ENCODE measurements at regions not wholly inside any gene's neighbourhood (a gene's known extent, or its start where the extent isn't known, plus 50 kb on each side); places are given as distances from the start of the nearest gene placed in this dataset.

- intact Hi-C loops (cut with DNase I), result no loop called here
- no peak for TF ChIP-seq CTCF (IDR thresholded peaks at IDR 0.05)
- no peak for TF ChIP-seq POLR2A (IDR thresholded peaks at IDR 0.05)
- Histone ChIP-seq H3K4me3 (replicated peaks in 1 of 3) (no peak overlapping the region), H3K9me3 (no peaks in the 10 kb centered on the region), H3K27ac (no peak overlapping the region), H3K4me1 (peaks cover 6 to 9% of the 10 kb centered on the region in 2 donors), H3K36me3 (no peaks in the 10 kb centered on the region), H3K27me3 (no peaks in the 10 kb centered on the region)
- no peak for DNase-seq
- 92 to 95% methylated on average over 12 of the region's 12 CpGs for WGBS, 2 donors
Observed at GRCh38 chr2:16003152-16003551, 62.8 kb downstream of the MYCN start.

GRCh38 chr2:16002575-16002974, 62.2 kb downstream of the MYCN start:
- H3K36me3 ChIP-seq, result no peaks in the 10 kb centered on the region
- H3K27me3 ChIP-seq, result no peaks in the 10 kb centered on the region
- WGBS, 2 donors, result 93 to 95% methylated on average over 4 of the region's 4 CpGs
- no peak for DNase-seq
- H3K4me1 ChIP-seq, result peaks cover 10 to 15% of the 10 kb centered on the region in 2 donors
- intact Hi-C loops (cut with DNase I), result no loop called here
- no peaks in the 10 kb centered on the region for H3K9me3 ChIP-seq
- H3K4me3 ChIP-seq (replicated peaks in 1 of 3), result no peak overlapping the region
- no peak overlapping the region for H3K27ac ChIP-seq
- TF ChIP-seq POLR2A (IDR thresholded peaks at IDR 0.05) (no peak), CTCF (IDR thresholded peaks at IDR 0.05) (no peak)

- Histone ChIP-seq H3K27me3 (no peaks in the 10 kb centered on the region), H3K9me3 (no peaks in the 10 kb centered on the region), H3K36me3 (no peaks in the 10 kb centered on the region), H3K27ac (no peak overlapping the region), H3K4me3 (replicated peaks in 1 of 3) (no peak overlapping the region), H3K4me1 (peaks cover 11 to 17% of the 10 kb centered on the region in 2 donors)
- TF ChIP-seq POLR2A (IDR thresholded peaks at IDR 0.05) (no peak), CTCF (IDR thresholded peaks at IDR 0.05) (no peak)
- no peak for DNase-seq
- intact Hi-C loops (cut with DNase I), result no loop called here
- 88 to 94% methylated on average over 3 of the region's 3 CpGs for WGBS, 2 donors
Observed at GRCh38 chr2:16002144-16002543, 61.8 kb downstream of the MYCN start.

GRCh38 chr2:16000642-16001041, 60.3 kb downstream of the MYCN start:
- DNase-seq, result no peak
- no peak for TF ChIP-seq CTCF (IDR thresholded peaks at IDR 0.05)
- Histone ChIP-seq H3K27me3 (no peaks in the 10 kb centered on the region), H3K36me3 (no peaks in the 10 kb centered on the region), H3K4me1 (peaks cover 11 to 12% of the 10 kb centered on the region in 2 donors), H3K4me3 (replicated peaks in 1 of 3) (no peak overlapping the region), H3K9me3 (no peaks in the 10 kb centered on the region), H3K27ac (no peak overlapping the region)
- intact Hi-C loops (cut with DNase I), result no loop called here
- 66 to 78% methylated on average over 6 of the region's 6 CpGs for WGBS, 2 donors

- no peaks in the 10 kb centered on the region for H3K27me3 ChIP-seq
- WGBS, 2 donors, result 88 to 90% methylated on average over 11 of the region's 11 CpGs
- no peaks in the 10 kb centered on the region for H3K9me3 ChIP-seq
- no peak for TF ChIP-seq POLR2A (IDR thresholded peaks at IDR 0.05)
- TF ChIP-seq CTCF (IDR thresholded peaks at IDR 0.05), result no peak
- no peaks in the 10 kb centered on the region for H3K36me3 ChIP-seq
- H3K27ac ChIP-seq, result no peak overlapping the region
- intact Hi-C loops (cut with DNase I), result no loop called here
- peaks cover 11 to 12% of the 10 kb centered on the region in 2 donors for H3K4me1 ChIP-seq
- no peak for DNase-seq
- no peak overlapping the region for H3K4me3 ChIP-seq (replicated peaks in 1 of 3)
Observed at GRCh38 chr2:15999596-16000469, 59.5 kb downstream of the MYCN start.

All from thyroid gland (tissue), 4 donors.